ENCODE measurements at regions not wholly inside any gene's neighbourhood (a gene's known extent, or its start where the extent isn't known, plus 50 kb on each side); places are given as distances from the start of the nearest gene placed in this dataset.

DNA sequence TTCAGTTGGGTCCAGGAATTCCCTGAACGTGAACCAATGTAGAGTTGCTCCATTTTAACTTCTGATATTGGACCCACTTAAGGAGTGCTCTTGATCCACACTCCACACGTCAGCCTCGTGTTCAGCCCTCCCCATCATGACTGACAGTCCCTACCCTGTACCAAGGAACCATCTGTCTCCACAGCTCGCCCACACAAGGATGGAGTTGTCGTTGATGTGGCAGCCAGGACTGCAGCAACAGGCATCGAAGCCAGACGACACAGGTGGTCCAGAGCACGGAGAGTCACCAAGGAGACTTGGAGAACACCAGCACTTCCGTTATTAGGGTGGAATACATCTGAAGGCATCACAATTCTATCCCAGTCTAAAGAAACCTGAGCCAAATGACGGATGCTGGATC, 472.1 kb upstream of the NR3C2 start:
- no peak overlapping the region for H3K23ac ChIP-seq (ENCODE audit: insufficient read length)
- no peaks in the 10 kb centered on the region for H3K79me1 ChIP-seq (ENCODE audit: low read depth, low read length)
- H3K4me1 ChIP-seq (replicated peaks in 1 of 4; ENCODE audit: control insufficient read depth in 3 of 4, insufficient read depth in 4 of 4, low read length in 3 of 4) = no peaks in the 10 kb centered on the region
- H4K5ac ChIP-seq (ENCODE audit: insufficient read length, low read depth, low read length) = no peak overlapping the region
- H3K4me3 ChIP-seq (ENCODE audit: extremely low read depth in 1 of 4, insufficient read depth in 2 of 4, low read depth in 3 of 4, low read length in 4 of 4) = no peak overlapping the region
- no peak overlapping the region for H4K91ac ChIP-seq (replicated peaks; ENCODE audit: insufficient read length, low read length)
- H3K4ac ChIP-seq (replicated peaks; ENCODE audit: insufficient read length, low read depth, low read length) = no peak overlapping the region
- H2AFZ ChIP-seq (ENCODE audit: low read length) = no peak overlapping the region
- no peak overlapping the region for H2BK5ac ChIP-seq (ENCODE audit: low read depth, low read length)
- no peak overlapping the region for H3K27ac ChIP-seq (ENCODE audit: low read depth, low read length)
- no peaks in the 10 kb centered on the region for H4K20me1 ChIP-seq (replicated peaks in 1 of 2; ENCODE audit: control insufficient read depth in 1 of 2, insufficient read depth in 2 of 2, low read length in 2 of 2)
- H3K4me2 ChIP-seq (ENCODE audit: insufficient read depth in 1 of 2, low read depth in 2 of 2, low read length in 2 of 2) = no peak overlapping the region
- CTCF ChIA-PET (ENCODE audit: partially characterized antibody) = no interaction called here
- no peak overlapping the region for H2BK120ac ChIP-seq (replicated peaks; ENCODE audit: low read depth, low read length)
- no peak overlapping the region for H4K8ac ChIP-seq (ENCODE audit: extremely low read depth, insufficient read depth, low read length)
- H3K23me2 ChIP-seq (ENCODE audit: low read depth, low read length) = no peaks in the 10 kb centered on the region
- H3K14ac ChIP-seq (ENCODE audit: insufficient read length) = no peak overlapping the region
- no peak overlapping the region for H2BK15ac ChIP-seq (ENCODE audit: low read length)
- no peaks in the 10 kb centered on the region for H3K79me2 ChIP-seq (ENCODE audit: control insufficient read depth in 1 of 2, insufficient read depth in 2 of 2, low read length in 2 of 2)
- POLR2A ChIA-PET (ENCODE audit: partially characterized antibody) = no interaction called here
- no peaks in the 10 kb centered on the region for H3K36me3 ChIP-seq (ENCODE audit: control insufficient read depth in 2 of 4, insufficient read depth in 4 of 4, low read length in 3 of 4)
- 88% methylated on average over 10 of the region's 10 CpGs; no CpG with 5 or more reads in 1 of the 2 experiments for WGBS, 2 experiments (ENCODE audit: extremely low coverage in 1 of 2, insufficient coverage in 1 of 2, insufficient read length in 1 of 2, insufficient replicate concordance in 2 of 2, low coverage in 1 of 2, low lambda C conversion rate in 2 of 2, missing lambda C conversion rate in 1 of 2)
- no peak overlapping the region for H3K9ac ChIP-seq (replicated peaks in 1 of 4; ENCODE audit: extremely low read depth in 1 of 4, low read depth in 3 of 4, low read length in 3 of 4)
- H3K18ac ChIP-seq (ENCODE audit: extremely low read depth, low read length) = no peak overlapping the region
- DNase-seq (ENCODE audit: low read depth in 1 of 2, low spot score in 2 of 2) (no peak), FAIRE-seq (no peak)
- no peak overlapping the region for H2AK5ac ChIP-seq (ENCODE audit: low read depth, low read length)
- 0 out of 4 replicates have a peak, but pooled peaks cover 0 to 3% of the 10 kb centered on the region in 2 experiments for H3K9me3 ChIP-seq (ENCODE audit: insufficient read depth in 2 of 2, low read depth in 1 of 2, low read length in 1 of 2)
- no peaks in the 10 kb centered on the region for H3K27me3 ChIP-seq (replicated peaks in 1 of 4; ENCODE audit: control insufficient read depth in 3 of 4, extremely low read depth in 1 of 4, insufficient read depth in 3 of 4, low read length in 3 of 4)
- H2BK20ac ChIP-seq (ENCODE audit: low read length) = no peak overlapping the region
- no peak overlapping the region for H2BK12ac ChIP-seq (ENCODE audit: low read depth, low read length)
- H3K56ac ChIP-seq (replicated peaks; ENCODE audit: insufficient read length, low read depth, low read length) = no peak overlapping the region
- TF ChIP-seq KDM5A (IDR thresholded peaks at IDR 0.05; ENCODE audit: low read length) = no peak
- no peak for TF ChIP-seq RAD21 (IDR thresholded peaks at IDR 0.05 in 1 of 2, conservative IDR thresholded peaks at IDR 0.05 in 1 of 2; ENCODE audit: low read depth in 2 of 2, low read length in 2 of 2)
- TF ChIP-seq NRF1 (IDR thresholded peaks at IDR 0.05; ENCODE audit: low read depth, low read length) = no peak
- TF ChIP-seq RFX5 (IDR thresholded peaks at IDR 0.05; ENCODE audit: borderline replicate concordance, low read depth, low read length) = no peak
- TF ChIP-seq CHD2 (IDR thresholded peaks at IDR 0.05; ENCODE audit: low read length) = no peak
- TF ChIP-seq KDM4A (IDR thresholded peaks at IDR 0.05; ENCODE audit: low read depth, low read length, severe bottlenecking) = no peak
- no peak for TF ChIP-seq TBP (IDR thresholded peaks at IDR 0.05; ENCODE audit: low read depth, low read length)
- TF ChIP-seq NANOG (IDR thresholded peaks at IDR 0.05; ENCODE audit: insufficient read depth, low read depth, low read length, poor library complexity, severe bottlenecking) = no peak
- TF ChIP-seq SP1 (IDR thresholded peaks at IDR 0.05; ENCODE audit: low read depth, low read length) = no peak
- no peak for TF ChIP-seq GABPA (IDR thresholded peaks at IDR 0.05; ENCODE audit: borderline replicate concordance, insufficient read depth, low read length)
- no peak for TF ChIP-seq RBBP5 (IDR thresholded peaks at IDR 0.05; ENCODE audit: borderline replicate concordance, low read depth, low read length)
- TF ChIP-seq, protein P1, sequence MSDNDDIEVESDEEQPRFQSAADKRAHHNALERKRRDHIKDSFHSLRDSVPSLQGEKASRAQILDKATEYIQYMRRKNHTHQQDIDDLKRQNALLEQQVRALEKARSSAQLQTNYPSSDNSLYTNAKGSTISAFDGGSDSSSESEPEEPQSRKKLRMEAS (IDR thresholded peaks at IDR 0.05) = no peak
- no peak for TF ChIP-seq CHD1 (IDR thresholded peaks at IDR 0.05; ENCODE audit: low read depth, low read length)
- TF ChIP-seq BCL11A (IDR thresholded peaks at IDR 0.05; ENCODE audit: low read depth in 2 of 2, low read length in 2 of 2) = no peak
- TF ChIP-seq CBX8 (IDR thresholded peaks at IDR 0.05; ENCODE audit: borderline replicate concordance, low read depth, low read length) = no peak

All from H1 (cell line).